ENCODE measurements at regions not wholly inside any gene's neighbourhood (a gene's known extent, or its start where the extent isn't known, plus 50 kb on each side); places are given as distances from the start of the nearest gene placed in this dataset.
A peak's percentile ranks its signal among the peaks of the same experiment; 100 is the strongest.
"Not testable (repeated sequence)": the region's sequence is repeated elsewhere in the genome, so short reads cannot be mapped to it uniquely, and the experiment has no call there.

DNA sequence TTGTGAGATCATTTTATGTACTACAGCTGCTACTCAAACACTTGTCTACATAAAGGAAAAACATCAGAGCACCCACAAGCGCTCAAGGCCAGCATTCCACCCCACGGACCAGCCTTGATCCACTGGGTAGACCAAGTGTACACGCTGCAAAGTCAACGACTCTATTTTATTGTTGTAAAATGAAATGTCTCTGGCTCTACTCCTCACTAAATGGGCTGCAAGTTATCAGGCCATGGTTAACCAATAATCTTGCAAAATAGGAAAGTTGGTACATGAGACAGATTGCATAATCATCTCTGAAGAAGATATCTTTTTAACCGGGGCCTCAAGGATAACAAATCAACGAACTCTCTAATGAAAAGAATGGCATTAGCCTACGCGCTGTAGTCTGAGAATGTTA lies 69.9 kb upstream of the FOXN3 start:
- no peak for FAIRE-seq

DNA sequence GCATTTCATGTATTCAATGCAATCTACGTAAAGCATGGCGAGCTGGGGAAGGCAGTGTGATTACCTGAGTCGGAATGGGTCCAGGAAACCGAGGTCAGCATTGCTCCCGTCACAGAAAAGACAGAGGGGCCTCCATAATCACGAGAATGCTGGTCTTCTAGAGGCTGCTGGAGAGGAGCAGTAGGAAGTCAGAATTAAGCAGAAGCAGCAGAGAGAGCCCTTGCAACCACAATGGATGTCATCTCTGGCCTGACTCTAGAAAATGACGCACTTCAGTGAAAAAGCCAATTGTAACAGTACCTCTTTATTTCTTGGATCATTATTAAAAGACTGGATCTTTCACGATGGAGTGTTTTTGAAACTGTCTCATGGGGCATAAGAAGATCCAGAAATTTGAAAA lies 69.5 kb upstream of the FOXN3 start:
- no peak for FAIRE-seq

DNA sequence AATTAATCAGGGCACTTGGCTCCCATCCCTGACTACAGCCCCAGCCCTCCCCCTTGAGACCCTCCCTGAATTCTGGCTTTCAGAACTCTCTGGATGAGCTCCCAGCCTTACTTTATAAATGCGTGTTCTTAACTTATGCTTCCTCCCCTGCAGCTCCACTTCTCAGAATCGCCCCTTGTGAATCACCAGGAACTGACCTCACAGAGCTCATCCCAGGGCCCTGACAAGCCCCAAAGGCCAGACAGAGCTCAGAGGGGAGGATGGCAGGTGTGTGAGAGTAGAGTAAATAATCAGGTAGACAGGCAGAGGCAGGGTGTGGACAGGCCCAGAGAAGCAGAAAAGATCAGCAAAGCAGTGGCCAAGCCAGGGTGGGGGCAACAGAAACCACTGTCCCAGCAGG lies 68.2 kb upstream of the FOXN3 start:
- no peak for FAIRE-seq

DNA sequence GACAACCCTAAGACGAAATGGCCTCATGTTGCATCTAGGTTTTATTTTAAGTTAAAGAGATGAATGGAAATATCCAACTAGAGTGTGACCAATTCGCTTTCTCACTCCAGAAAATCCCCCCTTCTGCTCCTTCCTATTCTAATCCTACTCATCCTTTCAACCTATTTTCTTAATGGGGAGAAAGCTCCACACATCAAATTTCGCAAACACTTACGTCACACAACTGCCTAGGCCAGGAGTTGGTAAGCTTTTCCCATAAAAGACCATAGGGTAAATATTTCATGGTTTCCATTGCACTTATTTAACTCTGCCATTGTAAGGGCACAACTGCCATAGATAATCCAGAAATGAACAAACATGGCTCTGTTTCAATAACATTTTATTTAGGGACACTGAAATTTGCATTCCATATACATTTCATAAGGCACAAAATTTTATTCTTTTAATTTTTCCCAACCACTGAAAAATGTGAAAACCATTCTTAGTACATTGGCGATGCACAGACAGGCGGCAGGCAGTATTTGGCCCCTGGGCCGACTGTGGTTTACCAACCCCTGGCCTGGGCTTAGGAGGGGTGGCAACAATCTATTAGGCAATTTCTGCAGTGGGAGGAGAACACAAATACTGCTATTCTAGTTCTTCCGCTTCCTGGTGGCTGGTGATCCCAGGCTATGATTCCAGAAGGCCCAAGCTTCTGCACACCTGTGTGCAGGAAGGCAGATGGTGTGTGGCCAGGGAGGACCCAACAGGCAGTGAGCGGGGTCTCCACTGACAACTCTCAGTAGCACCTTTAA lies 67.2 kb upstream of the FOXN3 start:
- FAIRE-seq, result no peak

DNA sequence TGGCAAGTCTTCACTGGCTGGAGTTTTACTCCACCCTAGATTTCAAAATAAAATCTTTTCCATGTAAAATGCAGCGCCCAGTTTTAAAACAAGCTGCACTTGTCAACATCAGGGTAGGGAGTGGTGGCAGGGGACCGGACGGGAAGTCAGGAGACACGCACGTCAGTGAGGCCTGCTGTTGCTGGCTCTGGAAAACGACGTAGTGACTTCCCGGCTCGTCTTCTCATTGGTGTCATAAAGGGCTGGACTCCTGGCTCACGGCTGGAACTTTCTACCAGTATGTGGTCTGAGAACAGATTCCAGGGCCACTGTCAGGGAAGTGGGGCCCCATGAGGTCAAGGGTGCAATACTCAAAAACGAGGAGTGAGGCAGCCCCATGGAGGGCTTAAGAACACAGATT lies 64.2 kb upstream of the FOXN3 start:
- no peak for FAIRE-seq

DNA sequence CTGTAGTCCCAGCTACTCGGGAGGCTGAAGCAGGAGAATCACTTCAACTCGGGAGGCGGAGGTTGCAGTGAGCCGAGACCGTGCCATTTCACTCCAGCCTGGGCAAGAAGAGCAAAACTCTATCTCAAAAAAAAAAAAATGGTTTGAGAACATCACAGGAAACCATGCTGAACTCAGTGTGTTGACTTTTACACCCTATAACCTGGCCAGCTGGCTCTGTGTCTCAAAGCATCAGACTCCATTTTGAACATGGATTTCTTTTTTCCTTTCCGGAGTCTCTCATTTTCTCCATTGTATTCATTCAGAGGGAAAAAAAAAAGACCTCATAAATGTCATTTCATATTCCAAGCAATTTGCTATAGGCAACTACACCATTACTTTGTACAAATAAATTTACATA lies 63.2 kb upstream of the FOXN3 start:
- FAIRE-seq, result no peak

DNA sequence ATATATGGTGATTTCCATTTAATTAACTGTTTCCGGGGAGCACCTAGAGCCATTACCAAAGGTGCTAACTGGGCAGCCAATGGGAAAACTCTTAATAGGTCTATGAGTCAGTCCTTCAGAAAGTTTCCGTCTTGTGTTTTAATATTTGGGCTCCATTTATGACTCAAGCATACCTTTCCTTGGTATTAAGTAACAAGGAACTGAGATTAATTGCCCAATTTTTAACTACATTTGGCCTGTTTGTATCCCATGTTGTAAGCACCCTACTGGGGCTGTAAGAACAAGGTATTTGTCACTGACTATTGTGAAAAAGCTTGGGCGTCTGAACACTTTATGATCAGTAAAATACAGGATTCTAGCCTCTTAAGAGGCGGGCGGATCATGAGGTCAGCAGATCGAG lies 62.8 kb upstream of the FOXN3 start:
- FAIRE-seq, result no peak

DNA sequence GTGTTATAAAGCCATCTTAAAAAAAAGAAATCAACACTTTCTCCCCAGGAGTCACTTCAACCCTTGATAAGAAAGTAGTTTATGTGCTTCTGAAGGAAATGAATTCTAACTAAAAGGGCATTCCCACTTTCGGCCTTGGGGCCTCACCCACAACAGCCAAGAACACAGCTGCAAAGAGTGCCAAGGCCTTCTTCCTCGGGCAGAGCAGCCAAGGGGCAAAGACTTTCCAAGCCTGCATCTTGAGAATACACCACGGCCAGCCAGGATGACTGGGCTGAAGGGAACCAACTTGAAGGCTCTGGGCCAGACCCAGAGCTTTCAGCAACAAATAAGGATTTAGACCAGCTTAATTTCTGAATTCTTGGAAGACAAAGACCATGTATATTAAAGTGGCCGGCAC lies 60.4 kb upstream of the FOXN3 start:
- no peak for FAIRE-seq

DNA sequence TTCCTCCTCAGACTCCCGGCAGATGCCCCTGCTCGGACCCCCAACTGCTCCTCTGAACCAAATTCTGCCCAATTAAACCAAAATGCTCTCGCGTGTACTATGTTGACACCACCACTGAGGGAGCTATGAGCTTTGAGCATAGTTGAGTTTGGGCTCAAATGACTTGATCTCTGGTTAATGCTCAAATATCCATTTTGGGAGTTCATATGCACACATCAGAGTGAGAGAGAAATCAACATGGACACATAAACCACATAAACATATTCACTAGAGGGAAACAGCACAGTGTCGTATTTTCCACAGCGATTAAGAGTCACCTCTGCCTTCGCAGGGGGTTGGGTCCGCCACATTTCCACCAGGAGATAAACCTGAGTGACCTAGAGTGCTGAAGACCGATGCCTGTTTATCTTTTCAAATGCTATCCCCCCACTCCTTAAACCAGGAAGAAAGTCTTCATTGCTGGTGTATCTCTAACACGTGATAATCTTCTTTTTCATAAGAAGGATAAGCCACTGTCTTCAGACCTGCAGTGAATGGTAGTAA lies 59.4 kb upstream of the FOXN3 start:
- no peak for FAIRE-seq

DNA sequence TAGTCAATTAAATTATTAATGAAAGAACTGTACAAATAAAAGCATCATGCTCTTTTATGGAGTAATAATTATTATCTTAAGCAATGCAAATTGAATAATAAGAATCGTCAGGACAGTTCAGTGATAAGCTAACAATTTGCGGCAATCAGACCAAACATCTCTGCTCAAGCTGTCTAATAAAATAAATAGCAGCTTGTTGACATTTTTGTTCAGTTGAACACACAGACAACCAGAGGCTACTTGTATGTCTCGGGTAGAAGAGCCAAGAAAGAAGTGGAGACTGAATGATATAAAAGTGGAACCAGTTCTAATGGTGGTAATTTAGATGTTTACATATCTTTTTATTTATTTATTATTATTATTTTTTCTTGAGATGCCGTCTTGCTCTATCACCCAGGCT lies 57.4 kb upstream of the FOXN3 start:
- FAIRE-seq, result no peak

DNA sequence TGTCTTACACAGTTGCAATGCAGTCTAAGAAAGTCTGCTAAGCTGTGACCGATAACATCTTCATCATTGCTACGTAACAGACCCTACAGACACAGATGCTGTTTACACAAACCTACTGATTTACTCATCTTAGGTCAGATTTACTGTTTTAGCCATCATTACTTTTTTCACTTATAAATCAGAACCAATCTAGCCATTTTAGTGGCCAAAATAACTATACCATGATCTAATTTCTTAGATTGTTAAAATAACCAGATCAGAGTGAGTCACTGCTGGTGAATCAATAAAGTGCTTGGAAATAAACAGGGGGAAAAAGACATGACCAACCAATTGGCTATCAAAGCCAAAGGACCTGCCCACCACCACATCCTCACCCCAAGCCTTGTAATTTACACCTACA lies 57.0 kb upstream of the FOXN3 start:
- no peak for FAIRE-seq

DNA sequence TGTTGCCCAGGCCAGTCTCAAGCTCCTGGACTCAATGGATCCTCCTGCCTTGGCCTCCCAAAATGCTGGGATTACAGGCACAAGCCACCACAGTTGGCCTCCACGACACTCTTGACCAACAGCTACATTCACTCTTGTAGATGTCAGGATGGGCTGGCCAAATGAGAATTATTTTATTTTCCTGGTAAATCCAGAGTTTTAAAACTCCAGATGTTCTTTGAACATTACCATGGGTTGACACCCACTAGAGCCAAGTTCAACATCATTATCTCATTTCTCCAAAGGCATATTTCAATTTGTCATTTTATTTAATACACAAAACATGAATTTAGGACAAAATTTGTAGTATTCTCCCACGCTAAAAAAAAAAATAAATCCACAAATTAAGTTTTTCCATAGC lies 56.5 kb upstream of the FOXN3 start:
- peak; percentile 61 for FAIRE-seq

DNA sequence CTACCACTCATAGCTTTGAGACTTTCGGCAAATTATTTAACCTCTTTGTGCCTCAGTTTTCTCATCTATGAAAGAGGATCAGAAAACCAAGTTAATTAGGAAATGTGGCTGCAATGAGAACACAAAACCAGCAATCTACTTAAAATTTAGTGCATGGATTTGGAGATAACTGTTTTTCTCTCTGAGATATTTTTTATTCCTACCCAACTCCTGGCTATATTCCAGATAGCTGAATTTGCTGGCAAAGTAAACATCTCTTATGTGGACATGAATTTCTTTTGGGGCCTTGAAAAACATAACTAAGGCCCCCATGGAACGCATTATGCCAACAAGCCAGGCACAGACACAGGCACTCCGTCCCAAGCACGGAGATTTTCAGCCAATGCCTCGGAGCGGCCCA lies 53.4 kb upstream of the FOXN3 start:
- no peak for FAIRE-seq

DNA sequence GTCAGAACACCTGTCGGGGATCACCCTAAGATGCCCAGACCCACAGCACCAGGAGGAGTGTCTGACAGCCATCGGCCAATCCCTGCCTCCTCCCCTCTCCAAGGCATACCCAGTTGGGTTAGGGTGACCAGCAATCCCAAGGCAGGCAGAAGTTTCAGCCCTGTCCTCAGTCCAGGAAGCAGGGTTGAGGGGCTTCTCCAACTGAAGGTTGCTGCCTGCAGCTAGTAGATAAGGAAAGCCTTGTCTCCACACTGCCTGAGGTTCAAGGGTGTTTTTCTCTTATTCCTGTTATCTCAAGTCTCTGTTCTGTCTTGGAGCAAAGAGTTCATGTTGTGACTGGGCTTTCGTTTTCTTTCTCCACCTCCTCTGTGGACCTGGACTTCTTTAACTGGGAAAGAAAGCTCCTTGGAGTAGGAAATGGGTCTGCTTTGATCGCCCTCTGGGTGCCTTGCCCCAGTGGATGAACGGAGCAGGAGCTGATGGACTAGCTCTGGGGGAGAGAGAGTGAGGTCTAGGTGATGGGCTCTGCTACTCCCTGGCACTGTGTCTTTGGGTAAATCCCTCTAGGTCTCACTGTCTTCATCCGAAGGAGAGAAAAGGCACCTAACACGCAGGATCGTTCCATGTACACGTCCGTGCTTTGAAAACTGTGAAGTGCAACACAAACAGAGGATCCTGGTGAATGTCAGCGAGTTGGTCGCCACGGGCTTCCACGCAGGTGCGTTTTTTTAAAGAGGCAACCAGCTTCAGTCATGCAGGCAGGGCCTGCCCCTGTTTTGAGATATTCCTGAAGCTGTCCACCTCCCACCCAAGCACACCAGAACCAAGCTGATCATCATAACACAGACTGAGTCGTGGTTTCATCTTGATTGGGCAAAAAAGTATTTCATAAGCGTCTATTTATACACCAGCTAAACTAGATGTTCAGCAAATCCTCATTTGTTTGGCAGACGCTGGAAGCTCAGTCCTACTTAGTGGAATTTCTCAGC lies 52.5 kb upstream of the FOXN3 start:
- FAIRE-seq, result no peak

DNA sequence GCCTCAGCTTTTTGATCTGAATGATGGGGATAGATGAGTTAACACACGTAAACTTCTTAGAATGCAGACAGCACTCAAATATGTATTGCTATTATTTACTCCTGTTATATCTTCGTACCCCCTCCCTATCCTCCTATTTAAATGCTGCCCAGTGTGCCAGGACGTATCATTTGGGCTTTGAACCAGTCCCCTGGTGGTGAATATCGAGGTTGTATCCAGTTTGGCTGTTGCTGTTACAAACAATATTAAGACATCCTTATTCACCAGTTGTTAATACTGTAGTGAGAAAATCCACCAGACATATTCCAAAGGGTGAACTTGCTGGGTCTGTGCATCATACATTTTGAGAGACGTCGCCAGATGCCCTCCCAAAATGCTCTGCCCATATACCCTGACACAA lies 51.5 kb upstream of the FOXN3 start:
- no peak for FAIRE-seq

DNA sequence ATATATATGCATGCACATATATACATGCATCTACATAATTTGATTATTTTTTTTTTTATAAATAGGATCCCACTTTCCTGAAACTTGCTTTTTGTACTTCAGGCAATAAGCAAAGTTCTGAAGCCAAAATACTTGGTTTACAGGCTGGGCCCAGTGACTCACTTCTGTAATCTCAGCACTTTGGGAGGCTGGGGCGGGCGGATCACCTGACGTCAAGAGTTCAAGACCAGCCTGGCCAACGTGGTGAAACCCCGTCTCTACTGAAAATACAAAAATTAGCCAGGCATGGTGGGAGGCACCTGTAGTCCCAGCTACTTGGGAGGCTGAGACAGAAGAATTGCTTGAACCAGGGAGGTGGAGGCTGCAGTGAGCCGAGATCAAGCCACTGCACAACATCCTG lies 51.0 kb upstream of the FOXN3 start:
- not testable (repeated sequence) for FAIRE-seq

DNA sequence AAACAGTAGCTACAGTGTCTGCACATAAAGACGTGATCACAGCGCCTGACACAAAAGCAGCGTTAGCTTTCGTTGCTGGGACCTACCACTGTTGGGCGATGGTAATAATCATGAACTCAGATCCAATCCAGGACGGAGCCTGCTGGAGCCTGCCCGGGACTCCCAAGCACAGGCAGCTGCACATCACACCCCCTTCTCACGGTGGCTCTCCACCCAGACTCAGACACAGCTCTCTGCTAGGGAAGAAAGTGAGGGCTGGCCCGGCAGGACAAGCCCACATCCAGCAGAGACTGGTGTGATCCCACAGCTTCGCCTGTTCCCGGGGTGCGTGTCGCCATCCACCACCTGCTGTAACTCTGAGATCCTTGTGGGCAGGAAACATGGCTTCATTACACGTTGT lies 49.9 kb upstream of the FOXN3 start:
- FAIRE-seq, result no peak
